Body of pancreas (tissue), 4 donors: ENCODE measurements at regions not wholly inside any gene's neighbourhood (a gene's known extent, or its start where the extent isn't known, plus 50 kb on each side); places are given as distances from the start of the nearest gene placed in this dataset.

Experiments used
- ATAC-seq: fragments of 150-250 bp; one replicate; pipeline ENCODE4 v1.9.1; 2016
- DNase-seq, 4 donors: peaks; one replicate each; pipeline ENCODE4 v3.0.0-alpha.2; 2019
- H3K27ac ChIP-seq, 4 donors: fragments of 200-600 bp; sonication (generic); 1 replicate in 3 of 4; 2 replicates in 1 of 4; pipeline versions ENCODE4 v1.5.1 to v1.6.1; 2016 to 2019; ENCODE audit warnings: mild to moderate bottlenecking in 1 of 4, mixed read lengths in 1 of 4, moderate library complexity in 1 of 4
- H3K27me3 ChIP-seq, 2 donors: fragments of 200-600 bp; sonication (generic); one replicate each; pipeline ENCODE4 v1.6.0; 2016; ENCODE audit warnings: mild to moderate bottlenecking in 1 of 2
- H3K36me3 ChIP-seq, 2 donors: fragments of 200-600 bp; sonication (generic); replicated peaks in 1 of 2; 2 replicates each; pipeline ENCODE4 v1.5.1; 2016; ENCODE audit warnings: low read depth in 2 of 2; ENCODE audit not compliant: insufficient read depth in 1 of 2
- H3K4me1 ChIP-seq: fragments of 200-600 bp; sonication (generic); one replicate; pipeline ENCODE4 v1.6.0; 2016
- H3K4me3 ChIP-seq, 2 donors: fragments of 200-600 bp; sonication (generic); 1 replicate in 1 of 2; 2 replicates in 1 of 2; pipeline ENCODE4 v1.5.1; 2016 to 2019
- H3K9me3 ChIP-seq, 3 donors: fragments of 200-600 bp; sonication (generic); 1 replicate in 2 of 3; 2 replicates in 1 of 3; pipeline ENCODE4 v1.5.1; 2016
- CTCF ChIP-seq, 7 experiments: fragments of 450-650 bp in 4 of 7; fragments of 200-600 bp in 3 of 7; sonication (generic) in 3 of 7; IDR thresholded peaks; one replicate each; pipeline ENCODE4 v1.5.1; 2016 to 2019; ENCODE audit warnings: antibody characterized with exemption in 7 of 7
- POLR2A ChIP-seq, 3 donors: fragments of 450-650 bp; IDR thresholded peaks; one replicate each; pipeline ENCODE4 v1.6.1; 2016; ENCODE audit warnings: antibody characterized with exemption in 3 of 3, mild to moderate bottlenecking in 2 of 3
- WGBS, 2 donors: methylation state at CpG; one replicate each; pipeline ENCODE4 v1.1.5; 2017; 5-methylcytosine and 5-hydroxymethylcytosine counted together
- intact Hi-C: fragments of 100-400 bp; cut with DNase I; formaldehyde crosslinking; loops from one replicate; pipeline ENCODE4 v1.15.1; 2023

- 62 to 71% methylated on average over 1 of the region's 1 CpG for WGBS, 2 donors
Observed at GRCh38 chr2:147375073-147375472, 469.8 kb upstream of the ACVR2A start.

GRCh38 chr2:147374423-147374811 is 470.4 kb upstream of the ACVR2A start:
- Histone ChIP-seq H3K36me3 (no peaks in the 10 kb centered on the region), H3K4me1 (no peaks in the 10 kb centered on the region), H3K4me3 (no peak overlapping the region), H3K27me3 (no peaks in the 10 kb centered on the region), H3K9me3 (no peaks in the 10 kb centered on the region), H3K27ac (no peak overlapping the region)
- no peak for ATAC-seq
- TF ChIP-seq POLR2A (IDR thresholded peaks at IDR 0.05): no peak
- no peak for DNase-seq
- intact Hi-C loops: no loop called here

More at GRCh38 chr2:147375073-147375472, 469.8 kb upstream of the ACVR2A start:
- Histone ChIP-seq H3K27me3 (no peaks in the 10 kb centered on the region), H3K4me1 (no peaks in the 10 kb centered on the region), H3K27ac (no peak overlapping the region), H3K36me3 (no peaks in the 10 kb centered on the region), H3K9me3 (no peaks in the 10 kb centered on the region), H3K4me3 (no peak overlapping the region)
- ATAC-seq: no peak
- DNase-seq: no peak
- TF ChIP-seq CTCF (IDR thresholded peaks at IDR 0.05): no peak
- no peak for TF ChIP-seq POLR2A (IDR thresholded peaks at IDR 0.05)
- intact Hi-C loops: no loop called here

GRCh38 chr2:147373800-147374422 is 470.9 kb upstream of the ACVR2A start:
- H3K27ac ChIP-seq: no peak overlapping the region
- no peaks in the 10 kb centered on the region for H3K4me1 ChIP-seq
- H3K27me3 ChIP-seq: no peaks in the 10 kb centered on the region
- no peak overlapping the region for H3K4me3 ChIP-seq
- no peaks in the 10 kb centered on the region for H3K36me3 ChIP-seq
- DNase-seq (no peak), ATAC-seq (no peak)
- no peaks in the 10 kb centered on the region for H3K9me3 ChIP-seq
- 61 to 66% methylated on average over 3 of the region's 3 CpGs for WGBS, 2 donors
- TF ChIP-seq CTCF (IDR thresholded peaks at IDR 0.05): no peak
- TF ChIP-seq POLR2A (IDR thresholded peaks at IDR 0.05): no peak
- intact Hi-C loops: no loop called here

- H3K4me1 ChIP-seq: no peaks in the 10 kb centered on the region
- no peak overlapping the region for H3K4me3 ChIP-seq
- TF ChIP-seq CTCF (IDR thresholded peaks at IDR 0.05) (no peak), POLR2A (IDR thresholded peaks at IDR 0.05) (no peak)
- intact Hi-C loops: no loop called here
- no peaks in the 10 kb centered on the region for H3K36me3 ChIP-seq
- no peaks in the 10 kb centered on the region for H3K27me3 ChIP-seq
- H3K9me3 ChIP-seq: no peaks in the 10 kb centered on the region
- ATAC-seq (no peak), DNase-seq (no peak)
- H3K27ac ChIP-seq: no peak overlapping the region
Observed at GRCh38 chr2:147368306-147368705, 476.5 kb upstream of the ACVR2A start.

- no peak for ATAC-seq
- TF ChIP-seq POLR2A (IDR thresholded peaks at IDR 0.05) (no peak), CTCF (IDR thresholded peaks at IDR 0.05) (no peak)
- Histone ChIP-seq H3K4me3 (no peak overlapping the region), H3K27ac (no peak overlapping the region), H3K9me3 (no peaks in the 10 kb centered on the region), H3K36me3 (no peaks in the 10 kb centered on the region), H3K27me3 (no peaks in the 10 kb centered on the region), H3K4me1 (no peaks in the 10 kb centered on the region)
- DNase-seq: no peak
- intact Hi-C loops: no loop called here
- WGBS, 2 donors: 66 to 71% methylated on average over 6 of the region's 6 CpGs
Observed at GRCh38 chr2:147366279-147366678, 478.6 kb upstream of the ACVR2A start.
